Skeletal muscle satellite cell (primary cell): ENCODE measurements at regions not wholly inside any gene's neighbourhood (a gene's known extent, or its start where the extent isn't known, plus 50 kb on each side); places are given as distances from the start of the nearest gene placed in this dataset.

Experiments
- H3K27me3 ChIP-seq: 2 replicates; pipeline ENCODE4 v1.7.0; 2013; ENCODE audit warnings: low read length; ENCODE audit not compliant: control insufficient read depth, insufficient read depth
- H3K36me3 ChIP-seq: 2 replicates; pipeline ENCODE4 v1.7.0; 2013; ENCODE audit warnings: mild to moderate bottlenecking, control low read depth, low read length; ENCODE audit not compliant: insufficient read depth
- H3K4me1 ChIP-seq: 2 replicates; pipeline ENCODE4 v1.7.0; 2013; ENCODE audit warnings: low read length; ENCODE audit not compliant: control insufficient read depth, insufficient read depth
- H3K4me2 ChIP-seq: 2 replicates; pipeline ENCODE4 v1.7.0; 2013; ENCODE audit warnings: mild to moderate bottlenecking, low read length
- H3K4me3 ChIP-seq: 2 replicates; pipeline ENCODE4 v1.7.0; 2013; ENCODE audit warnings: low read length
- H3K9ac ChIP-seq: 2 replicates; pipeline ENCODE4 v1.7.0; 2013; ENCODE audit warnings: mild to moderate bottlenecking, low read depth, low read length, moderate library complexity
- H3K9me3 ChIP-seq: replicated peaks from 2 replicates; pipeline ENCODE4 v1.7.0; 2013; ENCODE audit warnings: mild to moderate bottlenecking, control low read depth, low read length

GRCh38 chr12:131527092-131527491 lies 183.8 kb upstream of the SFSWAP start:
- Histone ChIP-seq H3K27me3 (no peaks in the 10 kb centered on the region), H3K4me3 (no peak overlapping the region), H3K9me3 (peaks cover 6% of the 10 kb centered on the region), H3K36me3 (no peaks in the 10 kb centered on the region), H3K4me1 (no peaks in the 10 kb centered on the region), H3K9ac (no peak overlapping the region), H3K4me2 (no peak overlapping the region)

GRCh38 chr12:131527736-131528135 lies 183.2 kb upstream of the SFSWAP start:
- no peak overlapping the region for H3K4me2 ChIP-seq
- H3K27me3 ChIP-seq = no peaks in the 10 kb centered on the region
- no peak overlapping the region for H3K4me3 ChIP-seq
- H3K9me3 ChIP-seq = peaks cover 6% of the 10 kb centered on the region
- no peaks in the 10 kb centered on the region for H3K36me3 ChIP-seq
- H3K9ac ChIP-seq = no peak overlapping the region
- H3K4me1 ChIP-seq = no peaks in the 10 kb centered on the region

GRCh38 chr12:131528144-131528543 lies 182.7 kb upstream of the SFSWAP start:
- Histone ChIP-seq H3K9me3 (peaks cover 6% of the 10 kb centered on the region), H3K4me2 (no peak overlapping the region), H3K4me1 (no peaks in the 10 kb centered on the region), H3K9ac (no peak overlapping the region), H3K36me3 (no peaks in the 10 kb centered on the region), H3K27me3 (no peaks in the 10 kb centered on the region), H3K4me3 (no peak overlapping the region)

GRCh38 chr12:131528667-131529066 lies 182.2 kb upstream of the SFSWAP start:
- Histone ChIP-seq H3K36me3 (no peaks in the 10 kb centered on the region), H3K9ac (no peak overlapping the region), H3K4me2 (no peak overlapping the region), H3K27me3 (no peaks in the 10 kb centered on the region), H3K9me3 (peaks cover 6% of the 10 kb centered on the region), H3K4me3 (no peak overlapping the region), H3K4me1 (no peaks in the 10 kb centered on the region)

GRCh38 chr12:131529196-131530040 lies 181.5 kb upstream of the SFSWAP start:
- H3K9me3 ChIP-seq = peaks cover 3% of the 10 kb centered on the region
- H3K9ac ChIP-seq = no peak overlapping the region
- no peaks in the 10 kb centered on the region for H3K27me3 ChIP-seq
- no peak overlapping the region for H3K4me3 ChIP-seq
- no peaks in the 10 kb centered on the region for H3K36me3 ChIP-seq
- H3K4me2 ChIP-seq = no peak overlapping the region
- no peaks in the 10 kb centered on the region for H3K4me1 ChIP-seq

- peaks cover 3% of the 10 kb centered on the region for H3K9me3 ChIP-seq
- no peak overlapping the region for H3K4me3 ChIP-seq
- no peaks in the 10 kb centered on the region for H3K27me3 ChIP-seq
- H3K9ac ChIP-seq = no peak overlapping the region
- H3K4me1 ChIP-seq = no peaks in the 10 kb centered on the region
- no peaks in the 10 kb centered on the region for H3K36me3 ChIP-seq
- no peak overlapping the region for H3K4me2 ChIP-seq
Observed at GRCh38 chr12:131530041-131530332, 180.9 kb upstream of the SFSWAP start.

GRCh38 chr12:131530422-131530821 lies 180.5 kb upstream of the SFSWAP start:
- Histone ChIP-seq H3K27me3 (no peaks in the 10 kb centered on the region), H3K4me1 (no peaks in the 10 kb centered on the region), H3K9ac (no peak overlapping the region), H3K9me3 (peaks cover 3% of the 10 kb centered on the region), H3K4me3 (no peak overlapping the region), H3K36me3 (no peaks in the 10 kb centered on the region), H3K4me2 (no peak overlapping the region)

GRCh38 chr12:131533139-131533538 lies 177.8 kb upstream of the SFSWAP start:
- Histone ChIP-seq H3K36me3 (no peaks in the 10 kb centered on the region), H3K9me3 (peaks cover 7% of the 10 kb centered on the region), H3K4me1 (no peaks in the 10 kb centered on the region), H3K9ac (no peak overlapping the region), H3K27me3 (no peaks in the 10 kb centered on the region), H3K4me2 (no peak overlapping the region), H3K4me3 (no peak overlapping the region)

- Histone ChIP-seq H3K36me3 (no peaks in the 10 kb centered on the region), H3K4me2 (no peak overlapping the region), H3K4me3 (no peak overlapping the region), H3K9ac (no peak overlapping the region), H3K9me3 (peaks cover 4% of the 10 kb centered on the region), H3K27me3 (no peaks in the 10 kb centered on the region), H3K4me1 (no peaks in the 10 kb centered on the region)
Observed at GRCh38 chr12:131535779-131536178, 175.1 kb upstream of the SFSWAP start.

GRCh38 chr12:131536337-131536736 lies 174.6 kb upstream of the SFSWAP start:
- peaks cover 4% of the 10 kb centered on the region for H3K9me3 ChIP-seq
- H3K9ac ChIP-seq = no peak overlapping the region
- no peaks in the 10 kb centered on the region for H3K27me3 ChIP-seq
- H3K4me1 ChIP-seq = no peaks in the 10 kb centered on the region
- H3K4me2 ChIP-seq = no peak overlapping the region
- H3K4me3 ChIP-seq = no peak overlapping the region
- H3K36me3 ChIP-seq = no peaks in the 10 kb centered on the region

- peaks cover 4% of the 10 kb centered on the region for H3K9me3 ChIP-seq
- H3K9ac ChIP-seq = no peak overlapping the region
- H3K4me2 ChIP-seq = no peak overlapping the region
- no peaks in the 10 kb centered on the region for H3K27me3 ChIP-seq
- no peak overlapping the region for H3K4me3 ChIP-seq
- no peaks in the 10 kb centered on the region for H3K36me3 ChIP-seq
- H3K4me1 ChIP-seq = no peaks in the 10 kb centered on the region
Observed at GRCh38 chr12:131536766-131537165, 174.1 kb upstream of the SFSWAP start.

GRCh38 chr12:131537267-131537958 lies 173.5 kb upstream of the SFSWAP start:
- H3K4me3 ChIP-seq = no peak overlapping the region
- no peaks in the 10 kb centered on the region for H3K36me3 ChIP-seq
- no peak overlapping the region for H3K9ac ChIP-seq
- peaks cover 4% of the 10 kb centered on the region for H3K9me3 ChIP-seq
- H3K27me3 ChIP-seq = no peaks in the 10 kb centered on the region
- no peak overlapping the region for H3K4me2 ChIP-seq
- no peaks in the 10 kb centered on the region for H3K4me1 ChIP-seq
